GM18870 (cell line): ENCODE measurements at regions not wholly inside any gene's neighbourhood (a gene's known extent, or its start where the extent isn't known, plus 50 kb on each side); places are given as distances from the start of the nearest gene placed in this dataset.
"Not testable (repeated sequence)": the region's sequence is repeated elsewhere in the genome, so short reads cannot be mapped to it uniquely, and the experiment has no call there.

Experiments
- ATAC-seq: cut with Tn5 transposase; IDR thresholded peaks from one replicate; pipeline ENCODE4 v1.9.1; 2021; ENCODE audit warnings: moderate library complexity; ENCODE audit not compliant: unreplicated experiment

DNA sequence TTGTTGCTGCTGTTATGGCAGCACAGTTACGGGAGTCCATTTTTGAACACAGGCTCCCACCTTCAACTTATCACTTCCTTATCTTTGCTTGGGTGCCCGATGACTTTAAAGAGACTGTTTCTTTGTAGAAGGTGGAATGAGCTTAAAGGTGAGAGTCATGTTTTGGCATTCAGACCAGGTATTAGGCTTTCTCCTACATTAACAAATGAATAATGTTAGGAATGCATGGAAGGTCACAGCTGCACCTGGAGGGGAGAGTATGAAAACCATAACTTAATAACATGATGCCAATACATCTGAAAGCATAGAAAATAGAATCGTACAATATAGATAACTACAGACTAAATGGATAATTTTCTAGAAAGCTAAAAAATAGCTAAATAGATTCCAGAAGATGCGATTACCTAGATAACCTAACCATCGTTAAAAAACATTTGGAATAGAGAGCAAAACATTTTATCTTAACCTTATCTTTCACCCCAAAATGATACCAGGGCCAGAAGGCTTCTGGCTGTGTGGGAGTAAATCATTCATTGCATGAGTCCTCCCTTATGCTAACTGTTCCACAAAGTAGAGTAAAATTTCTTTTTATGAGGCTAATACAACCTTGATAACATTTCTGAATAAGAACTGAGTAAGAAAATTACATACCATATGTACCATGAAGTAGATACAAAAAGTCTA, 126.2 kb upstream of the ADCY2 start:
- no peak for ATAC-seq

- no peak for ATAC-seq
These were observed 124.4 kb upstream of the ADCY2 start for GRCh38 chr5:7271435-7272084.

DNA sequence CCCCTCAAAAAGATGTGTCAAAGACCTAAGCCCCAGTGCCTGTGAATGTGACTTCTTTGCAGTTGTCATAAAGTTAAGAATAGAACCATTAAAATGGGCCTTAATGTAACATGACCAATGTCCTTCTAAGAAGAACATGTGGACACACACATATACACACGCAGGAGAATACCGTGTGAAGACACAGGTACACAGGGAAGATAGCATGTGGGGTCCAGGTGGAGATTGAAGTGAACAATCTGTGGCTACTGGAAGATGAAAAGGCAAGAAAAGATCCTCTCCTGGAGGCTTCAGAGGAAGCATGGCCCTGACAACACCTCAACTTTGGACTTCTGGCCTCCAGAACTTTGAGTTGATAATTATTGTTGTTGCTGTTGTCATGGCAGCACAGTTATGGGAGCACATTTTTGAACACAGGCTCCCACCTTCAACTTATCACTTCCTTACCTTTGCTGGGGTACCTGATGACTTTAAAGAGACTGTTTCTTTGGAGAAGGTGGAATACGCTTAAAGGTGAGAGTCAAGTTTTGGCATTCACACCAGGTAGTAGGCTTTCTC, 123.5 kb upstream of the ADCY2 start:
- no peak for ATAC-seq

GRCh38 chr5:7274203-7274602, 121.7 kb upstream of the ADCY2 start:
- ATAC-seq, result no peak

DNA sequence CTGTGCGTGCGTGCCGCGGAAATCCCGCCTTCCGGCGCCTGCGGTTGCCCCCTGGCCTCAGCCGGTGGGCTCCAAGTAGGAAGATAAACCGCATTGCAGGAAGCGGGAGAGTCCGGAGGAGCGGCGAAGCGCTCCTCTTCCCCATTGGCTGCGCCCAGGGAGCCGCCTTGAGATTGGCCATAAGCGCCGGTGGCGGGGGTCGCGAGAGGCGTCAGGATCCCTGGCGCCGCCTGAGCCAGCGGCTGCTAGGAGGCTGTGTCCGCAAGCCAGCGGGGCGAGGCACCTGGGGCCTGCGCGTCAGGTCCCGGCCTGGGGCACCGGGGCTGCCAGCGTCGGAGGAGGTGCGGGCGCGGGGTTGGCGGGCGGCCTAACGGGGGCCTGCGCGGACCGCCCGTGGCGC, 106.3 kb upstream of the ADCY2 start:
- not testable (repeated sequence) for ATAC-seq

- ATAC-seq, result not testable (repeated sequence)
These were observed 98.1 kb upstream of the ADCY2 start for GRCh38 chr5:7297821-7298220.

DNA sequence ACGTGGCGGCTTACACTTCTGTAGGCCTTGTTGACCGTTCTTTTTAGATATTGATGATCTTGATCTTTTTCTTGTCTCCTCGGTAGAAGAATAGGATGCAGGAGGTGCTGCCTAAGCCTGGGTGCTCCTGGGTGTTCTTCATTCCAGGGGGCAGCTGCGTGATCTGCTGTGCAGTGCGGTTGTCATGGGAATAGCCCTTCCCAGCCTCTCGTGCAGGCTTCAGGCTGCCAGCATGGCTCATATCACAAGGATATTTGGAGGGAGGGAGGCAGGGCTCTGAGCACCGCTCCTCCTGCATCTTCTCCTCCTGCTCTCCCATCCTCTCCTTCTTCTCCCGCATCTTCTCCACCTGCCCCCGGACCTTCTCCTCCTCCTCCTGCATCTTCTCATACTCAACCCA, 96.2 kb upstream of the ADCY2 start:
- not testable (repeated sequence) for ATAC-seq

- ATAC-seq, result not testable (repeated sequence)
These were observed 90.8 kb upstream of the ADCY2 start for GRCh38 chr5:7305000-7305674.

DNA sequence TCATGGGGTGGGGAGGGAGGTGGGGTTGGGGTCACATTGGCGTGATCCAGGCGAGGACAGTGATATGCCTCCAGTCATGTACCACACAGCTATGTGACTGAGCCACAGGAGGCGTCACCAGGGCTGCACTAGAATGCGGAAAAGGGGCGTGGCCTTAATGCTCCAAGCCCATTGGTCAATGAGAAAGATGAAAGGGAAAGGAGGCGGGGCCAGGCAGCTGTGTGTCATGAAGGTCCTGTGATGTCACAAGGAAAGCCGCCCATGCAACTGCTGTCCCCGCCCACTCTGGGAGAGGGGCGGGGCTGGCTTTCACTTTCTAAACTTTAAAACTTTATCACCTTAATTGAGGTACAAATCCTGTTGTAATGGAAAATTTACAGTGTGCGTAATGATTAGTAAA, 89.4 kb upstream of the ADCY2 start:
- not testable (repeated sequence) for ATAC-seq

DNA sequence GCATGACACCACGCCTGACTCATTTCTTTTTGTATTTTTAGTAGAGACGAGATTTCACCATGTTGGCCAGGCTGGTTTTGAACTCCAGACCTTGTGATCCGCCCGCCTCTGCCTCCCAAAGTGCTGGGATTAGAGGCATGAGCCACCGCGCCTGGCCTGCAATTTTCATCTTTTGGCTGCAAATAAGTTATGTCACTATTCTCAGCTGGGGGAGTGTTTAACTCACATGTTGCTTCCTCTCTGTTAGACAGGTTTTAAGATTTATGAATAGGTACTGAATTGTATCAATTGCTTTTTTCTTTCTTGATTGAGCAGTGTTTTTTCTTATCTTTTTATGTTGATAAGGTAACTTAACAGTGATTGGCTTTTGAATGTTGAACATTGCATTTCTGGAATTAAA, 88.2 kb upstream of the ADCY2 start:
- ATAC-seq, result not testable (repeated sequence)

- ATAC-seq, result not testable (repeated sequence)
These were observed 86.2 kb upstream of the ADCY2 start for GRCh38 chr5:7309715-7310114.

DNA sequence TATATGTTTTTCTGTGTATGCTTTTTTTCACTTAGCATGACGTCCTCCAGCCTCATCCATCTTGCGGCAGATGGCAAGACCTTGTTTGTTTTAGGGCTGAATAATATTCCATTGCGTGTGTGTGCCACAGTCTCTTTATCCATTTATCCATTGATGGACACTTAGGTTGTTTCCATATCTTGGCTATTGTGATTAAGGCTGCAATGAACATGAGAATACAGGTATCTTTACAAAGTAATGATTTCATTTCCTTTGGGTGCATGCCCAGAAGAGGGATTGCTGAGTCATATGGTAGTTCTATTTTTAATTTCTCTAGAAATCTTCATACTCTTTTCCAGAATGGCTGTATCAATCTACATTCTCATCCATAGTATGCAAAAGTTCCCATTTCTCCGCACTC, 85.3 kb upstream of the ADCY2 start:
- not testable (repeated sequence) for ATAC-seq

DNA sequence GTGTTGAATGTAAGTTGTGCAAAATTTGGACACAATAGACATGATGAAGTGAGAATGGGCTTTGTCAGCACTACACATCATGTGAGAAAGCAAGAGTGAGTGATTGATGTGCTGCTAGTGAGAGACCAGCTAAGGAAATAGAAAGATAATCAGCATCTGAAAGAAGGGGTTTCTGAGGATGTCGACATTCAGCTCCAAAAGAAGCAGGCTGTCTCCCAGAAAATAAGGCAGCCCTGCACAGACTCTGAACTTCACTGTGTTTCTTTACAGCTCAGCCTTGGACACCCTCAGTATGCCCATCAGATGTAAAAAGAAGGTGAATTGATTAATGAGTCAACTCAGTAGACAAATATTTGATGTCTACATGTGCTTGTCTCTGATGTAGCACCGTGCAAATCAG, 80.8 kb upstream of the ADCY2 start:
- ATAC-seq, result no peak

DNA sequence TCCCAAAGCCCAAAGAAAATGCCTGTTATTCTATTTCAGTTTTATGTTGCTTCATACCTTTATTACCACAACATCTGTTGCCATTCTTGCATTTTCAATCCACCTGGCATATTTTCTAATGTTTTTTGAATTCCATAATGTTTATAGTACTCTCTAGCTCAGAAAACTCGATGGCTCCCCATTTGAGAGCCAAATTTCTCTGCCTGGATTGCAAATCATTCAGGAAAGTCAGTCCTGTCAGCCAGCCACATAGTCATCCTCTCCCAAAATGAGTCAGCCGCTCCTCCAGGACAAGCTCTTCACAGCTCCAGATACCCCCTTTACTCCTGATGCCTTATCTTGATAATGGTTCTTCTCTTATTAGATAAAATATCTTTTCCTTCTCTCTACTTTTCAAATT, 78.2 kb upstream of the ADCY2 start:
- no peak for ATAC-seq

DNA sequence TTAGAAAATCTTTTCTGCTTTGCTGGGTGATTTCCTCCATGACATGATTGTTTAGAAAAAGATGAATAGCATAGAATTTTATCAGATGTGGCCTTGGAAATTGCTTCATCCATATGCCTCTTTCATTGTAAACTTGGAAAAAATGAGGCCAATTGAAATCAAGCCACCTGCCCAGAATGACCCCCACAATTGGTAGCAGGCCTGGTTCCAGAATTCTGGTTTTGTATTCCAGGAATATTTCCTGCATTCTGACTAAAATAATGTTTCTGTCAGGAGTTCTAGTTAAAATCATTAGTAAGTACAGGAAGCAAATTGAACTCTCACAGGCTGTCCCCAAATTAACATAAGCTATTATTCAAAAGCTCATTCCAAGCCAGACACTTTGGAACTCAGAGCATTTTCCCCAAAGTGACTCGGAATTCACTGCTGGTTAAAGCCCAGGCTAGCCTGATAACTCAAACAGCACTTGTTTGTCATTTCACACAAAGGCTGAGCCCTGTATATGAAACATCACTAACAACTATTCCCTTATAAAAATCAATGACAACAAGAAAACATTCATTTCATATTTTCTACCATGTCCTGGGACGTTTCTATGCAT, 75.1 kb upstream of the ADCY2 start:
- ATAC-seq, result no peak

- ATAC-seq, result no peak
These were observed 74.2 kb upstream of the ADCY2 start for GRCh38 chr5:7321724-7322123.

DNA sequence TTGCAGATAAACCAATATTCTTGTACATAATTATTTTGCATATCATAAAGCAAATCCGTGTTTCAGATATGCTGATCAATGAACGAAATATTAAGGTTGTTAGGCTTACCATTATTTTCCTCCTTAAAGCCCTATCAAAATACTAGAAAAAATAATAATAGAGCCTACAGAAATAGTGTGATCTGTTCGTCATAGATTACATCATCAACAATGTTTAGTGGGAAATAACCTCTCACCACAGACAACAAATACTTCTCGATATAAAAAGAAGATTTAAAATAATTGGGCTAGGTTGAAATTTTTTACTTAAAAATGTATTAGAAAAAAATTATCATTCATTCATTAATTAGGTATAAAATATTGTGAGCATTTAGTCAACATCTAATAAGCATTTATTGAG, 71.0 kb upstream of the ADCY2 start:
- ATAC-seq, result no peak

- no peak for ATAC-seq
These were observed 69.7 kb upstream of the ADCY2 start for GRCh38 chr5:7325975-7326913.

GRCh38 chr5:7329141-7329540, 66.8 kb upstream of the ADCY2 start:
- ATAC-seq, result no peak

GRCh38 chr5:7329712-7330111, 66.2 kb upstream of the ADCY2 start:
- ATAC-seq, result no peak
